OCI-LY1 (cell line): ENCODE measurements at regions not wholly inside any gene's neighbourhood (a gene's known extent, or its start where the extent isn't known, plus 50 kb on each side); places are given as distances from the start of the nearest gene placed in this dataset.
"Not testable (repeated sequence)": the region's sequence is repeated elsewhere in the genome, so short reads cannot be mapped to it uniquely, and the experiment has no call there.

ENCODE experiments used
- H2AFZ ChIP-seq: fragments of 200-600 bp; sonication (generic), shearing (Covaris generic); 2 replicates; pipeline ENCODE4 v1.6.0; 2014; ENCODE audit warnings: antibody characterized with exemption, mild to moderate bottlenecking, low read length
- H3F3A ChIP-seq: fragments of 200-600 bp; sonication (generic), shearing (Covaris generic); 2 replicates; pipeline ENCODE4 v1.6.0; 2014; ENCODE audit warnings: mild to moderate bottlenecking, antibody characterized with exemption, low read length, moderate library complexity; ENCODE audit not compliant: insufficient read depth
- H3K27ac ChIP-seq: fragments of 200-600 bp; sonication (generic); 2 replicates; pipeline ENCODE4 v1.5.1; 2014; ENCODE audit warnings: low read length, mixed run types, mild to moderate bottlenecking, low read depth; ENCODE audit not compliant: poor library complexity, severe bottlenecking
- H3K27me3 ChIP-seq: fragments of 200-600 bp; sonication (generic); 2 replicates; pipeline ENCODE4 v1.6.0; 2014; ENCODE audit warnings: antibody characterized with exemption, mild to moderate bottlenecking, low read length, moderate library complexity; ENCODE audit not compliant: insufficient read depth
- H3K36me3 ChIP-seq: fragments of 200-600 bp; sonication (generic); 2 replicates; pipeline ENCODE4 v1.6.1; 2014; ENCODE audit warnings: mild to moderate bottlenecking, antibody characterized with exemption, low read length, moderate library complexity, mixed read lengths; ENCODE audit not compliant: insufficient read depth
- H3K4me1 ChIP-seq: fragments of 200-600 bp; sonication (generic); 2 replicates; pipeline ENCODE4 v1.5.1; 2014; ENCODE audit warnings: mild to moderate bottlenecking, low read length, moderate library complexity; ENCODE audit not compliant: insufficient read depth, severe bottlenecking
- H3K4me2 ChIP-seq: fragments of 200-600 bp; sonication (generic), shearing (Covaris generic); 2 replicates; pipeline ENCODE4 v1.6.1; 2014; ENCODE audit warnings: low read length
- H3K4me3 ChIP-seq: fragments of 200-600 bp; sonication (generic); 2 replicates; pipeline ENCODE4 v1.5.1; 2014; ENCODE audit warnings: low read length, low read depth, mild to moderate bottlenecking, mixed read lengths; ENCODE audit not compliant: poor library complexity, severe bottlenecking
- H3K79me2 ChIP-seq: fragments of 200-600 bp; shearing (Covaris generic); 2 replicates; pipeline ENCODE4 v1.6.1; 2016; ENCODE audit warnings: mixed run types, low read length, mixed read lengths; ENCODE audit not compliant: insufficient read depth
- H3K9ac ChIP-seq: fragments of 200-600 bp; sonication (generic), shearing (Covaris generic); 2 replicates; pipeline ENCODE4 v1.6.1; 2014; ENCODE audit warnings: mild to moderate bottlenecking, low read length, mixed read lengths
- H3K9me2 ChIP-seq: fragments of 200-600 bp; sonication (generic), shearing (Covaris generic); 2 replicates; pipeline ENCODE4 v1.6.1; 2014; ENCODE audit warnings: low read depth, mild to moderate bottlenecking, low read length, mixed read lengths
- H3K9me3 ChIP-seq: fragments of 200-600 bp; shearing (Covaris generic); 2 replicates; pipeline ENCODE4 v1.6.1; 2014; ENCODE audit warnings: low read length, mixed read lengths
- H4K20me1 ChIP-seq: fragments of 200-600 bp; sonication (generic), shearing (Covaris generic); 2 replicates; pipeline ENCODE4 v1.6.0; 2016; ENCODE audit warnings: mild to moderate bottlenecking, low read length; ENCODE audit not compliant: insufficient read depth
- CTCF ChIP-seq: fragments of 200-600 bp; sonication (generic), shearing (Covaris generic); IDR thresholded peaks from 2 replicates; pipeline ENCODE4 v1.5.1; 2017; ENCODE audit warnings: mild to moderate bottlenecking, antibody characterized with exemption, low read length, moderate library complexity, mixed read lengths
- EZH2 ChIP-seq: fragments of 200-600 bp; sonication (generic), shearing (Covaris generic); IDR thresholded peaks from 2 replicates; pipeline ENCODE4 v1.8.0; 2017; ENCODE audit warnings: borderline replicate concordance, mixed run types, mild to moderate bottlenecking, antibody characterized with exemption, low read length, moderate library complexity, mixed read lengths

GRCh38 chr7:131056007-131056406 lies 271.7 kb upstream of the MKLN1 start:
- H3K4me1 ChIP-seq = peaks cover 27% of the 10 kb centered on the region
- no peak overlapping the region for H3K4me3 ChIP-seq
- no peaks in the 10 kb centered on the region for H3K9me3 ChIP-seq
- H2AFZ ChIP-seq = no peak overlapping the region
- TF ChIP-seq CTCF (no peak), EZH2 (no peak)
- peaks cover 78% of the 10 kb centered on the region for H3K79me2 ChIP-seq
- 0 out of 2 replicates have a peak, but pooled peaks cover 2% of the 10 kb centered on the region for H4K20me1 ChIP-seq
- no peaks in the 10 kb centered on the region for H3K9me2 ChIP-seq
- no peak overlapping the region for H3K9ac ChIP-seq
- no peak overlapping the region for H3K4me2 ChIP-seq
- H3K36me3 ChIP-seq = peaks cover 60% of the 10 kb centered on the region
- no peaks in the 10 kb centered on the region for H3K27me3 ChIP-seq
- H3F3A ChIP-seq = no peaks in the 10 kb centered on the region
- H3K27ac ChIP-seq = peak overlapping the region; percentile 69

GRCh38 chr7:131057015-131057793 lies 270.5 kb upstream of the MKLN1 start:
- H3K9me3 ChIP-seq = no peaks in the 10 kb centered on the region
- TF ChIP-seq CTCF = no peak
- no peak for TF ChIP-seq EZH2
- peaks cover 80% of the 10 kb centered on the region for H3K79me2 ChIP-seq
- no peaks in the 10 kb centered on the region for H4K20me1 ChIP-seq
- peaks cover 27% of the 10 kb centered on the region for H3K4me1 ChIP-seq
- H3K9ac ChIP-seq = peak overlapping the region; percentile 6; the same call in 1 of the 2 replicates
- H3F3A ChIP-seq = no peaks in the 10 kb centered on the region
- H3K27ac ChIP-seq = peak overlapping the region; percentile 69
- H3K4me3 ChIP-seq = no peak overlapping the region
- H3K9me2 ChIP-seq = no peaks in the 10 kb centered on the region
- H3K27me3 ChIP-seq = no peaks in the 10 kb centered on the region
- H2AFZ ChIP-seq = no peak overlapping the region
- H3K4me2 ChIP-seq = peak overlapping the region; percentile 26
- peaks cover 62% of the 10 kb centered on the region for H3K36me3 ChIP-seq

GRCh38 chr7:131057794-131058070 lies 269.9 kb upstream of the MKLN1 start:
- Histone ChIP-seq H2AFZ (no peak overlapping the region), H3K9me2 (no peaks in the 10 kb centered on the region), H3K36me3 (peaks cover 62% of the 10 kb centered on the region), H3K27me3 (no peaks in the 10 kb centered on the region), H3K9me3 (no peaks in the 10 kb centered on the region), H3K9ac (no peak overlapping the region), H4K20me1 (no peaks in the 10 kb centered on the region), H3K79me2 (peaks cover 80% of the 10 kb centered on the region), H3K4me2 (0 out of 2 replicates have a peak overlapping the region, but pooled peaks have one; percentile 26), H3K27ac (peak overlapping the region; percentile 69), H3F3A (no peaks in the 10 kb centered on the region), H3K4me1 (peaks cover 27% of the 10 kb centered on the region), H3K4me3 (no peak overlapping the region)
- TF ChIP-seq CTCF (no peak), EZH2 (no peak)

GRCh38 chr7:131058561-131059288 lies 269.0 kb upstream of the MKLN1 start:
- H3K9me3 ChIP-seq, H4K20me1 ChIP-seq, H3K9me2 ChIP-seq, H2AFZ ChIP-seq, H3K9ac ChIP-seq, H3K4me3 ChIP-seq, H3K27me3 ChIP-seq, H3F3A ChIP-seq, H3K4me2 ChIP-seq: not testable (repeated sequence)
- peak overlapping the region; percentile 69 for H3K27ac ChIP-seq
- peaks cover 27% of the 10 kb centered on the region for H3K4me1 ChIP-seq
- peaks cover 64% of the 10 kb centered on the region for H3K36me3 ChIP-seq
- peaks cover 85% of the 10 kb centered on the region for H3K79me2 ChIP-seq

- Histone ChIP-seq H3K79me2 (peaks cover 86% of the 10 kb centered on the region), H3K36me3 (peaks cover 66% of the 10 kb centered on the region), H3K4me1 (peaks cover 27% of the 10 kb centered on the region)
- not testable (repeated sequence) for H3K4me3 ChIP-seq, H3K27ac ChIP-seq, H4K20me1 ChIP-seq, H3K27me3 ChIP-seq, H3K9me3 ChIP-seq, H3K9ac ChIP-seq, H3K9me2 ChIP-seq, H3K4me2 ChIP-seq, H2AFZ ChIP-seq, H3F3A ChIP-seq
Measured at GRCh38 chr7:131059401-131059800, 268.3 kb upstream of the MKLN1 start.
